Neuron (in vitro differentiated cells): ENCODE measurements at regions not wholly inside any gene's neighbourhood (a gene's known extent, or its start where the extent isn't known, plus 50 kb on each side); places are given as distances from the start of the nearest gene placed in this dataset.

ENCODE experiments used
- H2AFZ ChIP-seq: one replicate; pipeline ENCODE4 v1.6.1; 2013; ENCODE audit warnings: low read depth, mild to moderate bottlenecking, inconsistent platforms, low read length, moderate library complexity
- H3K27me3 ChIP-seq: one replicate; pipeline ENCODE4 v1.6.1; 2013; ENCODE audit warnings: low read length; ENCODE audit not compliant: insufficient read depth
- H3K36me3 ChIP-seq: one replicate; pipeline ENCODE4 v1.6.1; 2013; ENCODE audit warnings: low read length; ENCODE audit not compliant: insufficient read depth
- H3K4me1 ChIP-seq: one replicate; pipeline ENCODE4 v1.6.1; 2013; ENCODE audit warnings: low read length; ENCODE audit not compliant: insufficient read depth
- H3K4me3 ChIP-seq: 2 replicates; pipeline ENCODE4 v1.5.1; 2013; ENCODE audit warnings: mild to moderate bottlenecking, low read length, moderate library complexity
- H3K9me3 ChIP-seq: one replicate; pipeline ENCODE4 v1.6.1; 2013; ENCODE audit warnings: low read length

- Histone ChIP-seq H3K36me3 (no peaks in the 10 kb centered on the region), H3K9me3 (no peaks in the 10 kb centered on the region), H3K4me1 (peaks cover 3% of the 10 kb centered on the region), H2AFZ (no peak overlapping the region), H3K27me3 (no peaks in the 10 kb centered on the region), H3K4me3 (no peak overlapping the region)
Observed at GRCh38 chr16:79653373-79653891, 52.9 kb upstream of the MAF start.

GRCh38 chr16:79651363-79651762 lies 50.8 kb upstream of the MAF start:
- H3K27me3 ChIP-seq: no peaks in the 10 kb centered on the region
- H3K4me3 ChIP-seq: no peak overlapping the region
- no peak overlapping the region for H2AFZ ChIP-seq
- no peaks in the 10 kb centered on the region for H3K9me3 ChIP-seq
- no peaks in the 10 kb centered on the region for H3K4me1 ChIP-seq
- no peaks in the 10 kb centered on the region for H3K36me3 ChIP-seq
